Activated naive CD4-positive, alpha-beta T cell (primary cell): ENCODE measurements at regions not wholly inside any gene's neighbourhood (a gene's known extent, or its start where the extent isn't known, plus 50 kb on each side); places are given as distances from the start of the nearest gene placed in this dataset.

Experiments
- DNase-seq, 4 experiments: peaks; one replicate each; lab custom pipeline; 2025; lab: John Stamatoyannopoulos, UW

DNA sequence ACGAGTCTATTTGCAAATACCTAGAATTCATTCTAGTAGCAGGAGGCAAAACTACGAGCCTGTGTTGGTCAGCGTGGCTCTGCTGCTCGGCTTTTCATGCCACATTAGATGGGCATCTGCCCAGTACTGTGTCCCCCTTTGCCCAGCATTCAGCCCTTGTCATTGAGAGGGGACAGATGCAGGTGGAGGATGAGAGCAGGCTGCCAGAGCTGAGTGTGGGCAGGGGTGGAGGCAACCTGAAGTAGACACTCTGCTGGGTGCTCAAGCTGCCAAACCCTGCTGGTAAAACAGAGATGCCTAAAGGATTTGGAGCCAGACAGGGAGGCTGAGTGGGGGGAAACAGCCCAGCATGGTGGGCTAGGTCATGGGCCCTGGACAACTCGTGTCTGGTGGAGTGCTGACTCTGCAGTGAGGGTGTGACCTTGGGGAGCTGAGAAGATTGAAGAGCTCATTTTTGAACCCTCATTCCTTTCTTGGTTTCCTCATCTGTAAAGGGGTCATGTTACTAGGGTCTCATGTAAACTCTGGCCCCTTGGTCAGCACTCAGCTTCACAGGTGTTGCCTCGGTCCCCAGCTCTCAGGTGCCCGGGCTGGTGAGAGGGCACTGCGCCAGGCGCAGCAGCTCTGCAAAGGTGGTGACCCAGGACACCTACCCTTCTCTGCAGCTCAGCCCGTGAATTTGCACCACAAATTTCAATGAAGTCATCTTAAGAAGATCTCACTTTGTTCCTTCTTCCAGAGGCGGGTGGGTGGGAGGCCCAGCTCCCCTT, 64.2 kb upstream of the BHLHE23 start:
- DNase-seq, result no peak

DNA sequence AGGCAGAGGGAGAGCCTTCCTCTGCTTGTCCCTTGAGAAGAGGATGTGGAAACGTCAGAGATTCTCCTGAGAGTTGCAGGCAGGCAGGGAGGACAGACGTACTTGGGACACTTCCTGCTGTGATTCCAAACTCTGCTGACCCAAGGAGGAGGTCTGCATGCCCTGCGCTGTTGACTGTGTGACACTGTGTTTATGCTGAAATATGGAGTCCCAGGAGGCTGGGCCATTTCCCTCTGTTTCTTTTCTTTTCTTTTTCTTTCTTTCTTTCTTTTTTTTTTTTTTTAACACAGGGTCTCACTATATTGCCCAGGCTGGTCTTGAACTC, 63.5 kb upstream of the BHLHE23 start:
- no peak for DNase-seq

DNA sequence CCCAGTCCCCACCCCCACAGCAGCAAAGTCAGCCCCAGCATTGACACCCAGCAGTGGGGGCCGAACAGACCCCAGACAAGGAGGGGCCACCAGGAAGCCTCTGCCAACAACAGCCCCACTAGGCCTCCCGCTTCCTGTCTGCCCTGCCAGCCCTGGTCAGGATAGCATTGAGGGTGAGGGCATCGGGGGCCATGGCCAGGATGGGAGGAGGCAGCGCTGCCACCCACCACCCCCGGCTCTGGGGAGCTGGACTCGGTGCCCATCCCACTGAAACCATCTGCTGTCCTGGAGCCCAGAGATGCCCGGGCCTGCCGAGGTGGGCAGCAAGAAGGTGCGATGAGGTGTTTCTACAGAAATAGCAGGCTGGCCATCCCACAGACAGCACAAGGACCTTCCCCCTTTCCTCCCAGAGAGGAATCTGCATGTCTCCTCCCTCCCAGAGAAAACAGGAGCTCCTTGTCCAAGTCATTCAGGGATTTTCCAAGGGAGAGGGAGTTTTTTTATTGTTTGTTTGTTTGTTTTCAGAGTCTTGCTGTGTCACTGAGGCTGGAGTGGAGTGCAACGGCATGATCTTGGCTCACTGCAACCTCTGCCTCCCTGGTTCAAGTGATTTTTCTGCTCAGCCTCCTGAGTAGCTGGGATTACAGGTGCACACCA, 62.1 kb upstream of the BHLHE23 start:
- DNase-seq, result no peak

DNA sequence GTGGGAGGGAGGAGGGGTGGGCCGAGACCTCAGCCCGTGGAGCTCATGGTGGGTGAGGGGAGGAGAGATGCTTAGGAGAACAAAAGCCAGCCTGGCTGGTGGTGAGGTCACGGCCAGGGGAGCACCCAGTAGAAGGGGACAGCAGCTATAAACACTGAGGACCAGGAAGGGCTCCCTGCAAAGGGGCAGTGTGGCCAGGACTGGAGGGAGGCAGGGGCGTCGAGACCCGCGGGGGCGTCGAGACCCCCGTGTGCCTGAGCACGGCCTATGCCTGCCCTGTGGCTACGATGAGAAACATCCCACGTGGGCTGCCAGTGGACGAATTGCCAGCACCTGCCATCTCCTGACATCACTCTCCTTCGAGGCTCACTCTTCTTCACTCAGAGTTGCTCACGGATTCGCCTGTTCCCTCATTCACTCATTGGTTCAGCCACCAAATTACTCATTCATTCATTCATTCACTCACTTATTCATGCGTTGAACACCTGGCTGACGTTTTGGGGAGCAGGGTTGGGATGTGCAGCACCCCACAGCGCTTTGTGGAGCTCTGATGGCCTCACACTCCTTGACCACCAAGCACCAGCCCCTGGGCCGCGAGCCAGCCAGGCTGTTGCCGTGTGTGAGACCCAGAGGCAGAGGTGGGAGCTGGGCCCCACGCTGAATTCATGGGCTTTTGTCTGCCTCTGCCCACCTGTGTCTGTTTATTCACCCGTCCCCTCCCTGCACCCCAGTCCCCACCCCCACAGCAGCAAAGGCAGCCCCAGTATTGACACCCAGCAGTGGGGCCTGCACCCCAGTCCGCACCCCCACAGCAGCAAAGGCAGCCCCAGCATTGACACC, 61.2 kb upstream of the BHLHE23 start:
- DNase-seq, result no peak

DNA sequence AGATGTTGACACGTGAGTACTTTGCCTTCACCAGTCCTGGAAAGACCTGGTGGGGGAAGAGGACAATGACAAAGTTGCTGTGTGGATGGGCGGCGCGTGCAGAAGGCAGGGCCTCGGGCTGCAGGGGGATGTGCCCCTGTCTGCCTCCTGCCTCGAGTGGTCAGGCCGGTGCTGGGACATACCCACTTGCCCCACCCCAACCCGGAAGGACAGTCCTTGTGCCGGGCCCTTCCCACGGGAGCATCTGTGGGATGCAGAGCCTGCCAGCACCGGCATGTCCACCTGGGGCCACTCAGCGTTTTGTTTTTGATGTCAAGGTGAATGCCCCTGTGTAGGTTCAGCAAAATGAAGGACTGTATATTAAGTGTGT, 60.5 kb upstream of the BHLHE23 start:
- no peak for DNase-seq

DNA sequence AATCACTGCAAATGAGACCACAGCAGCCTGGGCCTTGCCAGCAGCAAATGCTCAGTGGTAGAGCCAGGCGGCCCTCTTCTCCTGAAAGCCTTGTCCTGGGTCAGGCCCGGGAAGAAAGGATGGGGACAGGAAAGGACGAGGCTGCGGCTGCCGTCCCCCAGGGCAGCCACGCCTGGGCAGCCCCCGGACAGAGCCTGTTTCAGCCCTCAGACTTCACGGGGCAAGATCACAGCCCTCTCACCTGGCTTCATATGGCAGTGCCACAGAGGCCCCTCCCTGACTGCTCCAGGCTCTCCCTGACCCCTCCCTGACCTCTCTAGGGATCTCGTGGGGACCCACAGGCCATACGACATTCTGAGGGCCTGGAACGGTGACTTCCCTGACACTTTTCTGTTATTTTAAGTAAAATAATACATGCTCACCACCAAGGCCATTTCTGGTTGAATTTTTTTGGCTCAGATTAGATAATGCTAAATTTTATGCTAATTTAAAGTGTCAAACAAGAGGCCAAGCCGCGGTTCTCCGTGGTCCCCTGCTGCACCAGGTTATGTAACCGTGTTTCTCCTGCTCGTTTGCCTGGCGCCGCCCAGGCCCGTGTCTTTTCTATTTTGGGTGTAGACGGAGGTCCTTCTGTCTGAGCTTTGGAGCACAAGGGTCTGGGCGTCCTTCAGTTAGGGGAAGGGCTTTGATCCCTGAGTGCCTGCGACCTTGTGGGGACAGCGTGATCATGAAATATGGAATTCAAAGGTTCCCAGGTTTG, 59.9 kb upstream of the BHLHE23 start:
- no peak for DNase-seq

DNA sequence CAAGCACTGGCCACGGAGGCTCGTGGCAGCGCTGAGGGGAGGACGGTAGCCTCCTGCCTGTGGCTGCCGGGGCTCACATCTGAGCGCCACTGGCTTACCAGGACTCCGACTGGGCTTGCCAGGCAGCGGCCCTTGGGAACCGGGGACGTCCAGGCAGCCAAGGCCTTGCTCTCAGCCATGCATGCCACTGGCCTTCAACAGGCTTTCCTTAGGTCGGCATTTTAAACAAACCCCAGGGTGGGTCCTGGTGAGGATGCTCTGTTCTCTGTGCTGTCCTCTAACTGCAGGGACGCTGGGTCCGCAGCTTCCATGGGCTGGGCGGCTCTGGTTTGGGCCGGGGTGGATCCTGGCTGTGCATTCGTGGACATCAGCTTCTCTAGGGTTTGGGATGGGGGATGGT, 59.1 kb upstream of the BHLHE23 start:
- no peak for DNase-seq

DNA sequence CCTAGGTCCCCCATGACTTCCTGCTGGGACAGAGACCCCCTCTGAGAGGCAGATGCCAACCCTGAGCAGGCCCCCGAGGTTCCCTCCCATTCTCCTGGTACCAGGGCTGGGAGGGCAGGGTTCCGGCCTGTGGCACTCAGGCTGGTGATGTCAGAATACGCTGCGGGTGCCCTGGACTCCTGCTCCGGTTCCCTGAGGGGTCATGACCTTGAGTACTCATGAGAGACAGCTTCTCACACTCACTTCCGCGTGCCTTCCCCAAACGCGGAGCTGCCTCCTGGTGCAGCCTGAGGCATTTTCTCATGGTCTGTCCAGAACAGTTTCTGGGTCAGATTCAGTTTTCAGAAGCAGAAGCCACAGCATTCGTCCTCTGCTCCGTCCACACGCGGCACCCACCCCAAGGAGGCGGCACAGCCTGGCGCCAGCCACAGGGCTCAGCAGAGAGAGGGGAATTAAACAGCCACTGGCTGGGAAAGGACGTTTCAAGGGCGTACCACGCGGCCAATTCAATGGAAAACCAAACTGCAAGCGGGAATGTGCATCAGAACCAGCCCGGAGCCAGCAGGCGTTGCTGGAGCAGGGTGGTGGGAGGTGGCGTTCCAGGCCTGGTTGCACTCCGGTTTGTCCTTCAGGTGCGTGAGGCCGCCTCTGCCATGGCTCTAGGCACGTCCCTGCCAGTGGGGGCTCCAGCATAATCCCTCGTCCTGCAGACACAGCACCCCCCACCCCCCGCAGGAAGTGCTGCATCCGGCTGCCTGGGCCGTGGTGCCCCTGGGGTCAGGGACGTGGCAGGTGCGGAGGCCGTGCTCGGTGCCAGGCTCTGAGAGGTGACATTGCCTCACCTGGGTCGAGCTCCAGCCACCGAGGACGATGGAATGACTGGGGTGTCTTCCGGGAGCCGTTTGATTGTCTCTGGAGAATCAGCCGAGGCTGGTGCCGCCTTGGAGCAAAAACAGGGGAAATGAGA, 58.3 kb upstream of the BHLHE23 start:
- no peak for DNase-seq

DNA sequence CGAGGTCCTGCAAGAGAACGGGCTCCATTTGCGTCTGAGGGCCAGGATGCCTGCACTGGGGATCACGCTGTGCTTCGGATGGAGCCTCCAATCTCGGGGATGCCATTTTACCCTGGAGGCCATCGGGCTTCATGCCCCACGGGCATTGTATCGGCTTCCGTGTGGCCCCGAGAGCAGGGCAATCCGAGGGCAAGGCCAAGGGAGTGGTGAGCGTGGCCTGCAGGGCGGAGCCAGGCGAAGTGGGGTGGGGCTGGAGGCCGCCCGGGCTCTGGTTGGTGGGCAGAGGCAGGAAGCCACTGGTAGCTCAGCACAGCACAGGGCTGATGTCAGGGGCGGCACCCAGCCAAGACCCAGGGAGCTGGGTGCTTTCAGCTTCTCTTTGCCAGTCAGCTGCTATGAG, 57.5 kb upstream of the BHLHE23 start:
- DNase-seq, result no peak

DNA sequence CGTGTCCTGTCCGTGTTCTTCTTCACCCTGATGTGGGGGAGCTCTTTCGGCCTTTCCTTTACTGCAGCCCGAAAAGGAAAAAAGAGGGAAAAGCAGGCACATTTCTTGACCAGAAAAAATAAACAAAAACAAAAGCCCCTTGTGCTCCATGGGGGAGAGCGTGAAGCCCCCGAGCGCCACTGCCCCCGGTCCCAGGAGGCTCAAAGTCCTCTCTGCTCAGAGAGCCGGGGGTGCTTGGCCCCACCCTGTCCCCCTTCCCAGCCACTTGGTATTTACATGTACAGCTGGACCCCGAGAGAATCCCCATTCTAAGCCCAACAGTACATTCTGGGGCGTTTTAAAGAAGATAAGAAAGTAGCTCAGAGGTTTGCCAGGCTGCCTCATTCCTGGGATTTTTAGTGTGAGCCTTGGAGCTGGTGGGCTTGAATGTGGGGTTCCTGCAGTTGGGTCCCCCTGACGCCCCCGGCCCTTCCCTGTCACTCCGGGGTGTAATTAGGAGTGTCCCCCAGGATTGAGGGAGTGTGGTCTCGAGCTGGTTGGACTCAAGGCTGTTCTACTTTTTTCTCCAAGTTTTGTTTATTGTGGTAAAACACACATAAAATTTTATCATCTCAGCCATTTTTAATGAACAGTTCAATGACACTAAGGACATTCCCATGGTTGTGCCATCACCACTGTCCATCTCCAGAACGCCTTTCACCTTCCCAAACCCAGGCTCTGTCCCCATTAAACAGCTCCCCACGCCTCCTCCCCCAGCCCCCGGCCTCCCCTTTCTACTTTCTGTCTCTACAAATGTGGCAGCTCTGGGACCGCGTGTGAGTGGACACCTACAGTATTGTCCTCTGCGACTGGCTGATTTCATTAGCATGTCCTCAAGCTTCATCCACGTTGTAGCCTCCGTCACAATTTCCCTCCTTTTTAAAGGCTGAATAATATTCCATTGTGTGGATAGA, 55.7 kb upstream of the BHLHE23 start:
- DNase-seq, result no peak

DNA sequence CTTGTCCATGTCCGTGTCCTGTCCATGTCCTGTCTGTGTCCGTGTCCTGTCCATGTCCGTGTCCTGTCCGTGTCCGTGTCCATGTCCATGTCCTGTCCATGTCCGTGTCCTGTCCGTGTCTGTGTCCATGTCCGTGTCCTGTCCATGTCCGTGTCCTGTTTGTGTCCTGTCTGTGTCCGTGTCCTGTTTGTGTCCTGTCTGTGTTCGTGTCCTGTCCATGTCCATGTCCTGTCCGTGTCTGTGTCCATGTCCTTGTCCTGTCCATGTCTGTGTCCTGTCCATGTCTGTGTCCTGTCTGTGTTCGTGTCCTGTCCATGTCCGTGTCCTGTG, 55.0 kb upstream of the BHLHE23 start:
- no peak for DNase-seq

DNA sequence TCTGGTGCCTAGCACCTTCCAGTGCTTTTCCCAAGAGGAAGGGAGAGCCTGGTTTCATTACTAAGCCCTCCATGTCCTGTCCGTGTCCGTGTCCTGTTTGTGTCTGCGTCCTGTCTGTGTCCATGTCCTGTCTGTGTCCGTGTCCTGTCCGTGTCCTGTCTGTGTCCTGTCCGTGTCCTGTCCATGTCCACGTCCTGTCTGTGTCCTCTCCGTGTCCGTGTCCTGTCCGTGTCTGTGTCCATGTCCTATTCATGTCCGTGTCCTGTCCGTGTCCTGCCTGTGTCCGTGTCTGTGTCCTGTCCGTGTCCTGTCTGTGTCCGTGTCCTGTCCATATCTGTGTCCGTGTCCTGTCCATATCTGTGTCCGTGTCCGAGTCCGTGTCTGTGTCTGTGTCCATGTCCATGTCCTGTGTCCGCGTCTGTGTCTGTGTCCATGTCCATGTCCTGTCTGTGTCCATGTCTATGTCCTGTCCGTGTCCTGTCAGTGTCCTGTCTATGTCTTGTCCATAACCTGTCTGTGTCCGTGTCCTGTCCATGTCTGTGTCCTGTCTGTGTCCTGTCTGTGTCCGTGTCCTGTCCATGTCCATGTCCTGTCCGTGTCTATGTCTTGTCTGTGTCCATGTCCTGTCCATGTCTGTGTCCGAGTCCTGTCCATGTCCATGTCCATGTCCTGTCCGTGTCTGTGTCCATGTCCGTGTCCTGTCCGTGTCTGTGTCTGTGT, 54.4 kb upstream of the BHLHE23 start:
- DNase-seq, result no peak

DNA sequence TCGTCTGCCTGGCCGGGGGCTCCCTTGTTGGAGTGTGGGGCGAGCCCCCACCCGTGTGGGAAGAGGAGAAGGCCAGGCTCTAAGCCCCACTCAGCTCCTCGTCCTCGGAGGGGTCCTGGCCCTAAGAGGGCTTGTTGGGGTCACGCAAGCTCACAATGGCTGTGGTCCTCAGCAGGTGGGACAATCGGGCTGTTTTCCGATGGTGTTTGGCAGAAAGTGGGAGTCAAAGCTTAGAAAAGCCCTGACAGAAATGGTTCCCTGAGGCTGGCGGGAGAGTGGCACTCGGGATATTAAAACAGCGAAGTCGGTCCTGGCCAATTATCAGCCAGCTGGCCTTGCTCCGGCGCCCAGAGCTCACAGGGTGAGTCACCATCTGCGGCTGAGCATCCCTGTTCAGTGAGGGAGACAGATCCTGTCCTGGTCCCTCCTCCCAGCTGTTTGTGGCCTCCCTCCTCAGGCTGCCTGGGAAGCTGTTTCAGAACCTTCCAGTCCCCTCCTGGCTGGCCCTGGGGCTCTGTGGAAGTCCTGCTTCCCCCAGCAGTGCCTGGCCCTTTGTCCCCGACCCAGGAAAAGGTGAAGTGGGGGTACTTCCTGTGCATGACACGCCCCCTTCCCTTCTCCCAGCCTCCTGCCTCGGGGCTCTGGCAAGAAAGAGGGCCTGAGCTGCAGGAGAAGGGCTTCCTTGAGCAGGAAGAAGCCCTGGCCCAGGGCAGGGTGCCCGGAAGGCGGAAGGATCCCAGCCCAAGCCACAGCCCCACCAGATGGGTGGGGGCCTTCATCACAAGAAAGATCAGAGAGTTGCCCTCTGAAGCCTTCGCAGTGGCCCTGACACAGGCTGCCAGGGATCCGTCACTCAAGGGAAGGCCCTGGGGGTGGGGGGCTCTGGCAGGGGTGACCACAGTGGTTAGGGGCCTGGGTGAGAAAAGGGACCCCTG, 53.6 kb upstream of the BHLHE23 start:
- no peak for DNase-seq

DNA sequence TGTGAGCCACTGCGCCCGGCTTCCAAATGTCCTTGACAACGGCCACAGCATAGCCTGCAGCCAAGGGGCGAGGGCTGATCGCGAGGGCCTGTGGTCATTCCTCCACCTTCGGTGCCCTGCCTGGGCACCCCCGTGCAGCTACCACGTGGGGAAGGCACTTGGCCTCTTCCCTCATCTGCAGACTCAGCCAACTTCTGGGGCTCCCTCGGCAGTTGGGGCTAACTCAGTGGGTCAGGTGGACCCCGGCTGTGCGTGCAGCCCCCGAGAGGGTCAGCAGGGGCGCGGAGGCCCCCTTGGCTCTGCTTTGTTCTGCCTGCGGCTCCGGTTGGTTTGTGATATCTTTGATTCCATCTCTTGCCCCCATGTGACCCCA, 52.9 kb upstream of the BHLHE23 start:
- no peak for DNase-seq

DNA sequence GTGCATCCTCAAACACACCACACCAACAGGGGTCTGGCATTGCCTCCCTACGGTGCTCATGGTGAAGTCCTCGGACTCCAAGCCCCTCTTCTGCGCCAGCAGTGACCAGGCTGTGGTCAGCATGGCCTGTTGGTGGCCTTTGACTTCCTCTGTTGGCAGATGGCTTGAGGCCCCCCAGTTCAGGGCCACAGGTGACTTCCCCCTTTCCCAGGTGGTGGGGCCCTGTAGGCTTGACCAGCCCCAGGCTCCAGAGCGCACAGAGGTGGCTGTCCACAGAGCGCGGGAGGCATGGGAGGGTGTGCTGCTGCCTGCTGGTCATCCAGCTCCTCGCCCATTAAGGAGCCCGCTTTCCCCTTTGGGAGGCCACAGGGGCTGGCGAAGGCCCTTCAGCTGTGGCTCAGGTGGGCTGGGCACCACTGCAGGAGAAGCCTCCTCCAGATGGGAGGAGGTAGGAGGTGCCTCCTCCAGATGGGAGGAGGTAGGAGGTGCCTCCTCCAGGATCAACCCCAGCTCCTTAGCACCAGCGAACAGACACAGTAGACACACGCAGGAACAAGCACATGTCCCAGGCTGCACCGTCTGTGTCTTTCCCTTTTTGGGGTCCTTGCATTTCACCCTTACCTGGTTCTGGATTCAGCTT, 52.1 kb upstream of the BHLHE23 start:
- no peak for DNase-seq

DNA sequence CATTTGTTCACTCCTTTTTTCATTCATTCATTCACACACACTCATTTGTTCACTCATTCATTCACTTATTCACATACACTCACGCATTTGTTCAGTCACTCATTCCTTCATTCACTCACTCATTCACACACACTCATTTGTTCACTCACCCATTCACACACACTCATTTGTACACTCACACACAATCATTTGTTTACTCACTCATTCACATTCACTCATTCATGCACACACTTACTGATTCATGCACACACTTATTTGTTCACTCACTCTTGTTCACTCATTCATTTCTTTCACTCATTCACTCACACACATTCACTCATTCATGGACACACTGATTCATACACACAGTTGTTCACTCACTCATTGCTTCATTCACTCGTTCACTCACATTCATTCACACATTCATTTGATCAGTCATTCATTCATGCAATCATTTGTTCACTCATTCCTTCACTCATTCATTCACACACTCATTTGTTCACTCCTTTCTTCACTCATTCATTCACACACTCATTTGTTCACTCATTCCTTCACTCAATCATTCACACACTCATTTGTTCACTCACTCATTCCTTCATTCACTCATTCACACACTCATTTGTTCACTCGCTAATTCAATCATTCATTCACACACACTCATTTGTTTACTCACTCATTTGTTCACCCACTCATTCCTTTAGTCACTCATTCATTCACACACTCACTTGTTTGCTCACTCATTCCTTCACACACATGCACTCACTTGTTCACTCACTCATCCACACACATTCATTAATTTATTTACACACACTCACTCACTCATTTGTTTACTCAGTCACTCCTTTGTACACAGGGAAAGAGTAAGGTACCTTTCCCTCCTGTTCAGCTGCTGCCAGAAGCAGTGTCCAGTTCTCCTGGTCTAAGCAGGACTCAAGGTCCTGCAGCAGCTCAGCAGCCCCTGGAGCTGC, 50.7 kb upstream of the BHLHE23 start:
- DNase-seq, result no peak
